ENCODE measurements at regions not wholly inside any gene's neighbourhood (a gene's known extent, or its start where the extent isn't known, plus 50 kb on each side); places are given as distances from the start of the nearest gene placed in this dataset.

DNA sequence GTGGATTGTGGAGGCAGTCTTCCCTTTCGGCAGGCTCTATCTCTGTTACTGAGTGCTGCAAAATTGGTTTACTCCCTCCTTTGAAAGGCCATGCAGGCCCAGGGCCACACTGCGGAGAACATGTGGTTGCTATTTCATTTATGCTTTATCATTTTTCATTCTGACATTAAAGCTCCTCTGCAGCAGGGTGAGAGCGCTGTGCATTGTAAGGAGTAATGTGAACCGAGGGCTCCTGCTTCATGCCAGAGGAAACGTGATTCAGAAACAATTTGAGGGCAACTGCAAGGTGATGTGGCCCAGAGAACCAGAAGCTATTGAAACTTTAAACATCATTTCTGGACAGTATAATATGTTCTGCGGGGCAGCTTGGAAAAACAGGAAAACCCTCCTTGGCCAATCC is 341.6 kb upstream of the NT5C1B start:
- TF ChIP-seq, protein P1, sequence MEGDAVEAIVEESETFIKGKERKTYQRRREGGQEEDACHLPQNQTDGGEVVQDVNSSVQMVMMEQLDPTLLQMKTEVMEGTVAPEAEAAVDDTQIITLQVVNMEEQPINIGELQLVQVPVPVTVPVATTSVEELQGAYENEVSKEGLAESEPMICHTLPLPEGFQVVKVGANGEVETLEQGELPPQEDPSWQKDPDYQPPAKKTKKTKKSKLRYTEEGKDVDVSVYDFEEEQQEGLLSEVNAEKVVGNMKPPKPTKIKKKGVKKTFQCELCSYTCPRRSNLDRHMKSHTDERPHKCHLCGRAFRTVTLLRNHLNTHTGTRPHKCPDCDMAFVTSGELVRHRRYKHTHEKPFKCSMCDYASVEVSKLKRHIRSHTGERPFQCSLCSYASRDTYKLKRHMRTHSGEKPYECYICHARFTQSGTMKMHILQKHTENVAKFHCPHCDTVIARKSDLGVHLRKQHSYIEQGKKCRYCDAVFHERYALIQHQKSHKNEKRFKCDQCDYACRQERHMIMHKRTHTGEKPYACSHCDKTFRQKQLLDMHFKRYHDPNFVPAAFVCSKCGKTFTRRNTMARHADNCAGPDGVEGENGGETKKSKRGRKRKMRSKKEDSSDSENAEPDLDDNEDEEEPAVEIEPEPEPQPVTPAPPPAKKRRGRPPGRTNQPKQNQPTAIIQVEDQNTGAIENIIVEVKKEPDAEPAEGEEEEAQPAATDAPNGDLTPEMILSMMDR (IDR thresholded peaks at IDR 0.05): no peak
- TF ChIP-seq POLR2A (IDR thresholded peaks at IDR 0.05): no peak
